ENCODE measurements at regions not wholly inside any gene's neighbourhood (a gene's known extent, or its start where the extent isn't known, plus 50 kb on each side); places are given as distances from the start of the nearest gene placed in this dataset.

- TF ChIP-seq ZNF362 (CRISPR knock-in tag; IDR thresholded peaks at IDR 0.05; ENCODE audit: borderline replicate concordance), result peak; percentile 50; the same call in 1 of the 2 replicates
- TF ChIP-seq FOXK2 (IDR thresholded peaks at IDR 0.05), result peak; percentile 98
- TF ChIP-seq ZFP1 (CRISPR knock-in tag; IDR thresholded peaks at IDR 0.05), result 0 out of 2 replicates have a peak, but pooled peaks have one; percentile 79
- peak; percentile 89; the same call in 1 of the 2 replicates for TF ChIP-seq REPIN1 (CRISPR knock-in tag; IDR thresholded peaks at IDR 0.05; ENCODE audit: borderline replicate concordance, low read depth)
- TF ChIP-seq ZZZ3 (CRISPR knock-in tag; IDR thresholded peaks at IDR 0.05; ENCODE audit: borderline replicate concordance), result no peak
- no peak for TF ChIP-seq ZNF549 (CRISPR knock-in tag; IDR thresholded peaks at IDR 0.05)
- TF ChIP-seq ZNF777 (CRISPR knock-in tag; IDR thresholded peaks at IDR 0.05), result no peak
- TF ChIP-seq REXO4 (CRISPR knock-in tag; IDR thresholded peaks at IDR 0.05; ENCODE audit: borderline replicate concordance), result no peak
- TF ChIP-seq NAIF1 (CRISPR knock-in tag; IDR thresholded peaks at IDR 0.05; ENCODE audit: borderline replicate concordance), result peak; percentile 67; the same call in 1 of the 2 replicates
- TF ChIP-seq RBM39 (IDR thresholded peaks at IDR 0.05; ENCODE audit: low read depth, low read length, poor library complexity, severe bottlenecking), result no peak
- TF ChIP-seq ZNF75D (CRISPR knock-in tag; IDR thresholded peaks at IDR 0.05; ENCODE audit: borderline replicate concordance), result no peak
- TF ChIP-seq RAD21 (CRISPR knock-in tag; IDR thresholded peaks at IDR 0.05), result no peak
- TF ChIP-seq GRHL1 (CRISPR knock-in tag; conservative IDR thresholded peaks at IDR 0.05), result no peak
- TF ChIP-seq ATF4 (CRISPR knock-in tag; IDR thresholded peaks at IDR 0.05), result peak in 1 of 2 experiments; percentile 91; a peak in 2 of 4 replicates
- no peak for TF ChIP-seq ZNF768 (CRISPR knock-in tag; IDR thresholded peaks at IDR 0.05)
- TF ChIP-seq STAT6 (CRISPR knock-in tag; IDR thresholded peaks at IDR 0.05; ENCODE audit: borderline replicate concordance), result peak; percentile 89; the same call in 1 of the 2 replicates
- TF ChIP-seq SALL2 (CRISPR knock-in tag; IDR thresholded peaks at IDR 0.05), result peak; percentile 83
- TF ChIP-seq ZNF652 (CRISPR knock-in tag; IDR thresholded peaks at IDR 0.05; ENCODE audit: borderline replicate concordance, low read depth), result peak; percentile 50; the same call in 1 of the 2 replicates
- peak; percentile 96 for TF ChIP-seq HNF1B (CRISPR knock-in tag; IDR thresholded peaks at IDR 0.05)
- TF ChIP-seq KLF15 (CRISPR knock-in tag; IDR thresholded peaks at IDR 0.05; ENCODE audit: borderline replicate concordance), result no peak
Measured at GRCh38 chr15:92803852-92804609, 96.1 kb upstream of the CHD2 start (continued).
